Neural cell (in vitro differentiated cells): ENCODE measurements at regions not wholly inside any gene's neighbourhood (a gene's known extent, or its start where the extent isn't known, plus 50 kb on each side); places are given as distances from the start of the nearest gene placed in this dataset.

Source experiments
- CTCF ChIP-seq: fragments of 450-650 bp; IDR thresholded peaks from 2 replicates; pipeline ENCODE4 v1.5.1; 2014; ENCODE audit warnings: antibody characterized with exemption, mild to moderate bottlenecking, moderate library complexity; ENCODE audit not compliant: poor library complexity, severe bottlenecking
- EZH2 ChIP-seq: fragments of 200-600, 300-800 bp; shearing (Covaris generic), sonication (generic); IDR thresholded peaks from 2 replicates; pipeline ENCODE4 v1.6.1; 2014; ENCODE audit warnings: antibody characterized with exemption, low read length, borderline replicate concordance, mild to moderate bottlenecking; ENCODE audit not compliant: insufficient read depth, poor library complexity, severe bottlenecking

DNA sequence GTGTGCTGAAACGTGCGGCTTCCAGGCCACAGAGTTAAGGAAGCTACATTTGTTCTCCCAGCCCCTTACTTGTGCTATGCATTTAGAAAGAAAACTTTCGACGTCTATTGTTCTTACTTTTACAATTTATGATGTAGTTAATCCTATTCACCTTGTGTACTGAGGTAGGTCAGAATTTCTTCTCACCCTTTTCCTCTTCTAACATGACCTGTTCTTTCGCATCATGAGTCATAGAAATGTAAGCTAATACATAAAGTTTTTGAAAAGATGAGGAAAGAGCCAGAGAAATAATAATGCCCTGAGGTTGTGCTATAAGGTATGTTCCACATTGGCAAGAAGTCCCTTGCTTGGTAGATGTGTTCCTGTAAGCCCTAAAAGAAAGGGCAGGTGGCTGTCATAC is 298.3 kb downstream of the TRIML1 start:
- TF ChIP-seq CTCF (no peak), EZH2 (no peak)
